Body of pancreas (tissue), 4 donors: ENCODE measurements at regions not wholly inside any gene's neighbourhood (a gene's known extent, or its start where the extent isn't known, plus 50 kb on each side); places are given as distances from the start of the nearest gene placed in this dataset.

Source experiments
- CTCF ChIP-seq, 7 experiments: fragments of 450-650 bp in 4 of 7; fragments of 200-600 bp in 3 of 7; sonication (generic) in 3 of 7; IDR thresholded peaks; one replicate each; pipeline ENCODE4 v1.5.1; 2016 to 2019; ENCODE audit warnings: antibody characterized with exemption in 7 of 7
- POLR2A ChIP-seq, 3 donors: fragments of 450-650 bp; IDR thresholded peaks; one replicate each; pipeline ENCODE4 v1.6.1; 2016; ENCODE audit warnings: antibody characterized with exemption in 3 of 3, mild to moderate bottlenecking in 2 of 3

DNA sequence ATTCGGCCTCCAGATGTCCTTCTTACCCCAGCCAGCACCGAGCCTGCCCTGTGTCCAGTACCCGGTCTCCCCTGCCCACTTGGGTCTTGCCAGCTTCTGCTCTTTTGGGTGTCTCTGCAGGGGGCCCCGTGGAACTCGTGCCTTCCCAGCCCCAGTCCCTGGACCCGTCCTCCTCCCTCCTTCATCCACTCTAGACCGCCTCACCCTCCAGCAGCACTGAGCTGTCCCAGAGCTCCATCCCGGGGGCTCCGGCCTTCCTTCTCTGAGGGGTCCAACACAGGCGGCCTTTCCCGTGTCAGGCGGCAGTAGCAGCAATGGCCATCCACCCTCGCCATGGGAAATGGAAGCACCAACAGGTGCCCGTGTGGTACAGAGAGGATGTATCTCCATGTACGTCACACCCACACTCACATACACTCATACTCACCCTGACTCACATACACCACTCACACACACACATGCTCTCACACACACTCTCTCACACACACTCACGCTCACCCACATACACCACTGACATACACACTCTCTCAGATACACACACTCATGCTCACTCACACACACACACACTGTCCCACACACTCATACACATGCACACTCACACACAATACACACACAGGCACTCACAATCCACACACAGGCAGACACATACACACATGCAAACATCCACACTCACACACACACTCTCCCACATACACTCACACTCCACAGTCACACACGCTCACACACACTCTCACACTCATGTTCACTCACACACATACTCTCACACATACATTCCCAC is 827.5 kb upstream of the SALL3 start:
- TF ChIP-seq CTCF (IDR thresholded peaks at IDR 0.05) (no peak), POLR2A (IDR thresholded peaks at IDR 0.05) (no peak)
